ENCODE measurements at regions not wholly inside any gene's neighbourhood (a gene's known extent, or its start where the extent isn't known, plus 50 kb on each side); places are given as distances from the start of the nearest gene placed in this dataset.

GRCh38 chr18:64438178-64438577 lies 289.3 kb upstream of the LINC00305 start:
- no peak for TF ChIP-seq RARB (CRISPR knock-in tag; IDR thresholded peaks at IDR 0.05)
- TF ChIP-seq ZNF565 (CRISPR knock-in tag; conservative IDR thresholded peaks at IDR 0.05; ENCODE audit: low read depth), result no peak
- TF ChIP-seq ESRRG (CRISPR knock-in tag; IDR thresholded peaks at IDR 0.05), result no peak
- TF ChIP-seq TSHZ2 (CRISPR knock-in tag; IDR thresholded peaks at IDR 0.05), result no peak
- TF ChIP-seq ZC3H10 (CRISPR knock-in tag; IDR thresholded peaks at IDR 0.05), result no peak
- TF ChIP-seq ZNF70 (CRISPR knock-in tag; IDR thresholded peaks at IDR 0.05), result no peak
- TF ChIP-seq GLIS3 (CRISPR knock-in tag; IDR thresholded peaks at IDR 0.05), result no peak
- TF ChIP-seq PATZ1 (CRISPR knock-in tag; IDR thresholded peaks at IDR 0.05; ENCODE audit: borderline replicate concordance), result no peak
- TF ChIP-seq PPARA (CRISPR knock-in tag; IDR thresholded peaks at IDR 0.05; ENCODE audit: borderline replicate concordance), result no peak
- TF ChIP-seq OSR1 (CRISPR knock-in tag; IDR thresholded peaks at IDR 0.05), result no peak
- TF ChIP-seq, protein P1, sequence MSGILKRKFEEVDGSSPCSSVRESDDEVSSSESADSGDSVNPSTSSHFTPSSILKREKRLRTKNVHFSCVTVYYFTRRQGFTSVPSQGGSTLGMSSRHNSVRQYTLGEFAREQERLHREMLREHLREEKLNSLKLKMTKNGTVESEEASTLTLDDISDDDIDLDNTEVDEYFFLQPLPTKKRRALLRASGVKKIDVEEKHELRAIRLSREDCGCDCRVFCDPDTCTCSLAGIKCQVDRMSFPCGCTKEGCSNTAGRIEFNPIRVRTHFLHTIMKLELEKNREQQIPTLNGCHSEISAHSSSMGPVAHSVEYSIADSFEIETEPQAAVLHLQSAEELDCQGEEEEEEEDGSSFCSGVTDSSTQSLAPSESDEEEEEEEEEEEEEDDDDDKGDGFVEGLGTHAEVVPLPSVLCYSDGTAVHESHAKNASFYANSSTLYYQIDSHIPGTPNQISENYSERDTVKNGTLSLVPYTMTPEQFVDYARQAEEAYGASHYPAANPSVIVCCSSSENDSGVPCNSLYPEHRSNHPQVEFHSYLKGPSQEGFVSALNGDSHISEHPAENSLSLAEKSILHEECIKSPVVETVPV (CRISPR knock-in tag; IDR thresholded peaks at IDR 0.05), result no peak
- TF ChIP-seq, protein P2, sequence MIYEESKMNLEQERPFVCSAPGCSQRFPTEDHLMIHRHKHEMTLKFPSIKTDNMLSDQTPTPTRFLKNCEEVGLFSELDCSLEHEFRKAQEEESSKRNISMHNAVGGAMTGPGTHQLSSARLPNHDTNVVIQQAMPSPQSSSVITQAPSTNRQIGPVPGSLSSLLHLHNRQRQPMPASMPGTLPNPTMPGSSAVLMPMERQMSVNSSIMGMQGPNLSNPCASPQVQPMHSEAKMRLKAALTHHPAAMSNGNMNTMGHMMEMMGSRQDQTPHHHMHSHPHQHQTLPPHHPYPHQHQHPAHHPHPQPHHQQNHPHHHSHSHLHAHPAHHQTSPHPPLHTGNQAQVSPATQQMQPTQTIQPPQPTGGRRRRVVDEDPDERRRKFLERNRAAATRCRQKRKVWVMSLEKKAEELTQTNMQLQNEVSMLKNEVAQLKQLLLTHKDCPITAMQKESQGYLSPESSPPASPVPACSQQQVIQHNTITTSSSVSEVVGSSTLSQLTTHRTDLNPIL (CRISPR knock-in tag; IDR thresholded peaks at IDR 0.05; ENCODE audit: low read depth), result no peak
- TF ChIP-seq ZNF8 (CRISPR knock-in tag; IDR thresholded peaks at IDR 0.05), result no peak
- TF ChIP-seq, protein P3, sequence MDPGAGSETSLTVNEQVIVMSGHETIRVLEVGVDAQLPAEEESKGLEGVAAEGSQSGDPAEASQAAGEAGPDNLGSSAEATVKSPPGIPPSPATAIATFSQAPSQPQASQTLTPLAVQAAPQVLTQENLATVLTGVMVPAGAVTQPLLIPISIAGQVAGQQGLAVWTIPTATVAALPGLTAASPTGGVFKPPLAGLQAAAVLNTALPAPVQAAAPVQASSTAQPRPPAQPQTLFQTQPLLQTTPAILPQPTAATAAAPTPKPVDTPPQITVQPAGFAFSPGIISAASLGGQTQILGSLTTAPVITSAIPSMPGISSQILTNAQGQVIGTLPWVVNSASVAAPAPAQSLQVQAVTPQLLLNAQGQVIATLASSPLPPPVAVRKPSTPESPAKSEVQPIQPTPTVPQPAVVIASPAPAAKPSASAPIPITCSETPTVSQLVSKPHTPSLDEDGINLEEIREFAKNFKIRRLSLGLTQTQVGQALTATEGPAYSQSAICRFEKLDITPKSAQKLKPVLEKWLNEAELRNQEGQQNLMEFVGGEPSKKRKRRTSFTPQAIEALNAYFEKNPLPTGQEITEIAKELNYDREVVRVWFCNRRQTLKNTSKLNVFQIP (CRISPR knock-in tag; IDR thresholded peaks at IDR 0.05; ENCODE audit: borderline replicate concordance, low read depth), result no peak
